ENCODE measurements at regions not wholly inside any gene's neighbourhood (a gene's known extent, or its start where the extent isn't known, plus 50 kb on each side); places are given as distances from the start of the nearest gene placed in this dataset.
"Not testable (repeated sequence)": the region's sequence is repeated elsewhere in the genome, so short reads cannot be mapped to it uniquely, and the experiment has no call there.

GRCh38 chr12:84043355-84043754 is 869.2 kb downstream of the SLC6A15 start:
- DNase-seq (ENCODE audit: low spot score): no peak

DNA sequence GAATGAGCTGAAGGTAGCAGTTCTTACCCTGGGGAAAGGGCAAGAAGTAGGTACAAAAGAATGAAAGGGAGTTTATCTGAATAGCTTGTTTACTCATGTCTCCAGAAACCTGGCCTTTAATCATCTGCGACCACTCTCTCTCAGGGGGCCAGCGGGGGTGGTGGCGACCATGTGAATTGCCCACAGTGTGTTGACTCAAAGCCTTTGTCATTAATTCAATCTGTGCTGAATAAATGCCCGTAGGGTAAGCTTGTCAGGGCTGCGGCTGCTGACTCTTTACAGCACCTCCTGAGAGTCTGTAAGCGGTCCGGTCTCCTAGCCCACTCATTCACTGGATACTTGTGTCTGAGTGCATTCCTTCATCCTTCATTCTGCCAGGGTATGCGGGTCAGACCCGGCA is 874.4 kb downstream of the SLC6A15 start:
- peak; percentile 70 for DNase-seq (ENCODE audit: low spot score)

- DNase-seq (ENCODE audit: low spot score): no peak
These were observed 875.7 kb downstream of the SLC6A15 start for GRCh38 chr12:84036912-84037311.

DNA sequence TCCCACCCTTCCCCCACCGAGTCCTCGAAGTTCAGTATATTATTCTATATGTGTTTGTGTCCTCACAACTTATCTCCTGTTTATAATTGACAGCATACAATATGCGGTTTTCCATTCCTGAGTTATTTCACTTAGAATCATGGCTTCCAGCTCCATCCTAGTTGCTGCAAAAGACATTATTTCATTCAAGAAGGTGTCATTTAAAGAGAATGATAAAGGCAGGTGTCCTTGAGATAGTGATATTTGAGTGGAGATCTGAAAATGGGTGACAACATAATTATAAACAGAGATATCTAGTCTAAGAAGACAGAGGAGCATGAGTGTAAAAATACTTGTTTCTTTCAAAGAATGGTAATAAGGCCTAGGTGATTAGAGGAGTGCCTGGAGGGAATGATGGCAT is 876.8 kb downstream of the SLC6A15 start:
- no peak for DNase-seq (ENCODE audit: low spot score)

DNA sequence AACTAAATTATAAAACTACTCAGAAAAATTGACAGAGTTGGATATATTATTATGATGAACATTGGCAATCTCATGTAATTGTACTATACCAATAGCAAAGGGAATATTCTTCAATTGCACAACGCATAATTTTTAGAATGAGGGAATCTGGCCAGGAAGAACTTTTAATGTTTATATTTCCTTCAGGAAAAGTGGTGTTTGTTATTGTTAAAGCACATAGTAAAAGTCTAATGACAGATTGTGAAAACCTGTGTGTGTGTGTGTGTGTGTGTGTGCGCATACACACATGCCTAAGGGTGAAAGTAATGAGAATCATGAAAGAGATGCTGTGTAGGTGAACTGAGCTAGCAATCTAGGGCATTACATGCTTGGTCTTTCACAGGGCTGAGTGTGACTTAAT is 877.7 kb downstream of the SLC6A15 start:
- DNase-seq (ENCODE audit: low spot score): no peak

DNA sequence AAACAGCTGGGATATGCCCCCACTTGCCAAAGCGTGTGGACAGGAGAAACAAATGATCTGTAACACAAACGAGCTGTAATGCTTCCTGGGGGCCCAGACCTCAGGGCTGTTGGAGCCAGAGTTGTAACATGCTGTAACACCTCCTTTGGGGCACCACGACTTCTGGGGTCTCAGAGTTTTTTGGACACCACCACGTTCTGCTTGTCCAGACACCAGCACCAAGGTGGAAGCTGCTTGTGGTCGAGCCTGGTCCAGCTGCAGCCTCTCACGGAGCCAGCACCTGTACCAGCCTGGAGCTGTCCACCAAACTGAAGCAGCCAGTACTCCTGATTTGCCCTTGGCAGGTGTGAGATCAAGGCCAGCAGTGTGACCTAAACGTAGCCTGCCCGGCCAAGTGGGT is 879.4 kb downstream of the SLC6A15 start:
- DNase-seq (ENCODE audit: low spot score): no peak

GRCh38 chr12:84018556-84019179 is 893.9 kb downstream of the SLC6A15 start:
- not testable (repeated sequence) for DNase-seq (ENCODE audit: low spot score)

- no peak for DNase-seq (ENCODE audit: low spot score)
These were observed 895.6 kb downstream of the SLC6A15 start for GRCh38 chr12:84016956-84017355.

- DNase-seq (ENCODE audit: low spot score): no peak
These were observed 915.2 kb downstream of the SLC6A15 start for GRCh38 chr12:83997423-83997822.

DNA sequence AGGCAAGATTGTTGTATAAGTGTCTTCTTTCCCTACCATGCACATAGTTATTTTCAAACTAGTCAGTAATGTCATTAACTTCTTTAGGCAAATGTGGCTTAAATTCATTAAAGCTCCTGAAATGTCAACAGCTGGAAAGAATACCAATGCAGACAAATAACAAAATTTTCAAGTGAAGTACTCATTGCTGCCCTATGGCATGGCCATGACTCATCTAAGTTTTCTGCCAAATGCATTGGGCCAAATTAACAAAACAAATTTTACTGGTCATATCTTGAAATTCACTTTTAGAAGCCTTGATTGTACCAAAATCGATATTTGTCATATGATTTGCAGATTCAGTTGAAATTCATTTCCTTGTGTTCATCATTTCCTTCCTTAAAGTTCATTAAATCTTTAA is 915.9 kb downstream of the SLC6A15 start:
- no peak for DNase-seq (ENCODE audit: low spot score)

DNA sequence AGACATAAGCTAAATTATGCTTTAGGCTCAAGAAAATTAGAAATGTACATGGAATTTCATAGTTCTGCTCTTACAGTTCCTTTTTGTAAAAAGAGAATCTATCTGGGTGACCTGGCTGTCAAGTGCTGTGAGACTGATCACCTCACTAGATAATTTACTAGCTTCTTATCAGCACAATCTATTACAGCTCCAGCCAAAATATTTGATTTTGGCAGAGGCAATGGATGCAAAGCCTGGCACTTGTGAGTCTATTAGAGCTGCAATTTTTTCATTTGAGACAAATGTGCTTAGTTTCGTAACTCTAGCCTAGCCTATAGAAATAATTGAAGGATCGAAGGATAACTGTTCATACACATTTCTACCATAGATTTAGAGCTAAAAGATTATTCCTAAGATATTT is 927.5 kb downstream of the SLC6A15 start:
- DNase-seq (ENCODE audit: low spot score): no peak

- DNase-seq (ENCODE audit: low spot score): no peak
These were observed 932.2 kb downstream of the SLC6A15 start for GRCh38 chr12:83980398-83980797.

- DNase-seq (ENCODE audit: low spot score): no peak
These were observed 932.8 kb downstream of the SLC6A15 start for GRCh38 chr12:83979785-83980184.

DNA sequence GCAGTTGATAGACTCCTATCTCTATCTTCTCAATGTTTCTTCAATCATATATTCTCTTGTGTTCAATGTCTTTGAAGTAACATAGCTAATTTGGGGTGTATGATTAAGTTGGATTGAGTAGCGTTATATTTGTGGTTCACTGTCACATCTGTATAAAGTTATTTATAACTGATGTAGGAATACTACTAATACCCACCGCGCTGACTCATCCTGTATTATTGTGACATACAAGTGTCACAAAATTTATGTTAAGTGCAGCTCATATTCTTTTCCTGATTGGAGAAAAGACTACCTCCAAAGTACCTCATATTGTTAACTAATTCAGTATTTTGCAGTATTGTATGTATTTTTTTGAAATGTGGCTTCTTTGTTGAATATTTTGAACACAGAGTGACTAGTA is 940.8 kb downstream of the SLC6A15 start:
- no peak for DNase-seq (ENCODE audit: low spot score)

- no peak for DNase-seq (ENCODE audit: low spot score)
These were observed 951.8 kb downstream of the SLC6A15 start for GRCh38 chr12:83960767-83961166.

GRCh38 chr12:83958997-83959396 is 953.6 kb downstream of the SLC6A15 start:
- DNase-seq (ENCODE audit: low spot score): no peak

GRCh38 chr12:83954956-83955601 is 957.5 kb downstream of the SLC6A15 start:
- no peak for DNase-seq (ENCODE audit: low spot score)

GRCh38 chr12:83954071-83954789 is 958.4 kb downstream of the SLC6A15 start:
- DNase-seq (ENCODE audit: low spot score): no peak

GRCh38 chr12:83945871-83946270 is 966.7 kb downstream of the SLC6A15 start:
- DNase-seq (ENCODE audit: low spot score): no peak

- DNase-seq (ENCODE audit: low spot score): no peak
These were observed 972.9 kb downstream of the SLC6A15 start for GRCh38 chr12:83939718-83940117.

GRCh38 chr12:83933615-83934014 is 979.0 kb downstream of the SLC6A15 start:
- DNase-seq (ENCODE audit: low spot score): no peak

DNA sequence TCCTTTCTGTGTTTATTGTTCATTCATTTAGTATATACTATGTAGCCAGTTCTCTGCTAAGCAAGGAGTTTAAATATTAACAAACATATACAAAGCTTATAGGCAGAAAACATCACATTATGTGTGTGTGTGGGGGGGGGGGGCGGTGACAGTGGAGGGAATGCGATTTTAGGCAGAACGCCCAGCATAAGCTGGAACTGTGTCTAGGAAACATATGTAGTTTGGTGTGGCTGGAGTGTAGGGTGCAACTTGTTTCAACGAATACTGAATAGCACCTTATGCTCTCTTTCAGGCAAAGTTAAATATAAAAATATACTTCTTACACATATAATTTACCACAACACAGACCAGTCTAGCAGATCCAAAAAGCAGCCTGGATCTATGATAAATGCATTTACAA is 980.6 kb downstream of the SLC6A15 start:
- no peak for DNase-seq (ENCODE audit: low spot score)

GRCh38 chr12:83931451-83931850 is 981.1 kb downstream of the SLC6A15 start:
- no peak for DNase-seq (ENCODE audit: low spot score)
